Neural cell (in vitro differentiated cells): ENCODE measurements at regions not wholly inside any gene's neighbourhood (a gene's known extent, or its start where the extent isn't known, plus 50 kb on each side); places are given as distances from the start of the nearest gene placed in this dataset.

Source experiments
- H2AFZ ChIP-seq: fragments of 200-600, 300-800 bp; sonication (generic), shearing (Covaris generic); 2 replicates; pipeline ENCODE4 v1.6.0; 2014; ENCODE audit warnings: low read depth, mild to moderate bottlenecking, antibody characterized with exemption, low read length, moderate library complexity
- H3F3A ChIP-seq: fragments of 200-600 bp; shearing (Covaris generic); 2 replicates; pipeline ENCODE4 v1.6.1; 2016; ENCODE audit warnings: mild to moderate bottlenecking, moderate library complexity, mixed read lengths, antibody characterized with exemption, low read length; ENCODE audit not compliant: insufficient read depth, poor library complexity, severe bottlenecking
- H3K27ac ChIP-seq: fragments of 200-600, 300-800 bp; sonication (generic), shearing (Covaris generic); 2 replicates; pipeline ENCODE4 v1.5.1; 2014; ENCODE audit warnings: mild to moderate bottlenecking, low read length, moderate library complexity
- H3K27me3 ChIP-seq: fragments of 300-800, 200-600 bp; sonication (generic), shearing (Covaris generic); 2 replicates; pipeline ENCODE4 v1.6.0; 2014; ENCODE audit warnings: mild to moderate bottlenecking, low read depth, low read length, moderate library complexity; ENCODE audit not compliant: insufficient read depth
- H3K36me3 ChIP-seq: fragments of 300-800, 200-600 bp; sonication (generic), shearing (Covaris generic); 2 replicates; pipeline ENCODE4 v1.5.1; 2014; ENCODE audit warnings: mild to moderate bottlenecking, antibody characterized with exemption, low read length, moderate library complexity; ENCODE audit not compliant: insufficient read depth
- H3K4me2 ChIP-seq: fragments of 300-800, 200-600 bp; sonication (generic), shearing (Covaris generic); 2 replicates; pipeline ENCODE4 v1.6.0; 2014; ENCODE audit warnings: mild to moderate bottlenecking, low read length
- H3K4me3 ChIP-seq: fragments of 300-800, 200-600 bp; sonication (generic), shearing (Covaris generic); 2 replicates; pipeline ENCODE4 v1.5.1; 2014; ENCODE audit warnings: mild to moderate bottlenecking, low read length, moderate library complexity
- H3K79me2 ChIP-seq: fragments of 200-600 bp; shearing (Covaris generic); replicated peaks from 2 replicates; pipeline ENCODE4 v1.6.0; 2014; ENCODE audit warnings: mild to moderate bottlenecking, low read length, moderate library complexity; ENCODE audit not compliant: insufficient read depth
- H3K9ac ChIP-seq: fragments of 300-800, 200-600 bp; sonication (generic), shearing (Covaris generic); 2 replicates; pipeline ENCODE4 v1.6.1; 2016; ENCODE audit warnings: mild to moderate bottlenecking, low read length, mixed read lengths
- H3K9me2 ChIP-seq: fragments of 200-600 bp; shearing (Covaris generic); 2 replicates; pipeline ENCODE4 v1.6.1; 2016; ENCODE audit warnings: mild to moderate bottlenecking, low read length, mixed read lengths; ENCODE audit not compliant: insufficient read depth
- H3K9me3 ChIP-seq: fragments of 200-600, 300-800 bp; sonication (generic), shearing (Covaris generic); 2 replicates; pipeline ENCODE4 v1.6.1; 2016; ENCODE audit warnings: mild to moderate bottlenecking, mixed run types, low read length, moderate library complexity, mixed read lengths
- H4K20me1 ChIP-seq: fragments of 200-600 bp; shearing (Covaris generic); 2 replicates; pipeline ENCODE4 v1.6.1; 2016; ENCODE audit warnings: mild to moderate bottlenecking, mixed run types; ENCODE audit not compliant: insufficient read depth
- EP300 ChIP-seq: fragments of 450-650 bp; conservative IDR thresholded peaks from 2 replicates; pipeline ENCODE4 v1.6.1; 2014; ENCODE audit warnings: antibody characterized with exemption, mild to moderate bottlenecking, moderate library complexity; ENCODE audit not compliant: poor library complexity, severe bottlenecking
- EZH2 ChIP-seq: fragments of 200-600, 300-800 bp; shearing (Covaris generic), sonication (generic); IDR thresholded peaks from 2 replicates; pipeline ENCODE4 v1.6.1; 2014; ENCODE audit warnings: antibody characterized with exemption, low read length, borderline replicate concordance, mild to moderate bottlenecking; ENCODE audit not compliant: insufficient read depth, poor library complexity, severe bottlenecking
- MXI1 ChIP-seq: fragments of 450-650 bp; conservative IDR thresholded peaks from 2 replicates; pipeline ENCODE4 v1.6.1; 2014; ENCODE audit warnings: antibody characterized with exemption, mild to moderate bottlenecking; ENCODE audit not compliant: poor library complexity, severe bottlenecking
- POLR2AphosphoS5 ChIP-seq: IDR thresholded peaks from 2 replicates; pipeline ENCODE4 v1.6.1; 2012
- RAD21 ChIP-seq: fragments of 450-650 bp; conservative IDR thresholded peaks from 2 replicates; pipeline ENCODE4 v1.6.1; 2014; ENCODE audit warnings: antibody characterized with exemption, mild to moderate bottlenecking, moderate library complexity
- SMC3 ChIP-seq: fragments of 450-650 bp; conservative IDR thresholded peaks from 2 replicates; pipeline ENCODE4 v1.6.1; 2014; ENCODE audit warnings: antibody characterized with exemption, mild to moderate bottlenecking, moderate library complexity; ENCODE audit not compliant: poor library complexity
- TAF1 ChIP-seq: IDR thresholded peaks from 2 replicates; pipeline ENCODE4 v1.6.1; 2012; ENCODE audit warnings: low read depth
- TF ChIP-seq, protein P1 (sequence below): fragments of 450-650 bp; IDR thresholded peaks from 2 replicates; pipeline ENCODE4 v1.5.1; 2014; ENCODE audit warnings: antibody characterized with exemption, mild to moderate bottlenecking, moderate library complexity; ENCODE audit not compliant: poor library complexity, severe bottlenecking
- TF ChIP-seq, protein P2 (sequence below): IDR thresholded peaks from 2 replicates; pipeline ENCODE4 v1.6.1; 2012; ENCODE audit warnings: borderline replicate concordance

DNA sequence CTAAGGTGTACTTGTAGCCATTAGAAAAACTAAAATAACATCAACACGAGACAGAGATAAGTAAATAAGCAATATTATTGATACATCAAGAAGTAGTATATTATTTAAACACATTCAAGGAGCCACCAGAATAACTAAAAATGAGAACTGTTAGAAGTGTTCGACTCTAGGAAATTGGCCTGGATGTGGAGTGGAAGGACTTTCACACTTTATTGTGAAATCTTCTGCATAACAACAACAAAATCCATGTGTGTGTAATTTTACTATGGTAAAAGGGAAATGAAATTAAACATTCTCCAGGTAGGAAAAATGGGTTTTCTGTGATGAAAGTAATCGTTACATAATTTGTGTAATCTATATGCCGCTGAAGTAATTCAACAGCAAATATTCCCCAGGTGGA, 96.3 kb upstream of the RNF152 start:
- Histone ChIP-seq H3F3A (no peaks in the 10 kb centered on the region), H3K9me2 (no peaks in the 10 kb centered on the region), H3K27me3 (no peaks in the 10 kb centered on the region), H3K9me3 (no peaks in the 10 kb centered on the region), H3K79me2 (no peaks in the 10 kb centered on the region), H3K27ac (no peak overlapping the region), H3K4me3 (no peak overlapping the region), H3K4me2 (no peak overlapping the region), H3K9ac (no peak overlapping the region), H3K36me3 (no peaks in the 10 kb centered on the region), H4K20me1 (no peaks in the 10 kb centered on the region), H2AFZ (no peak overlapping the region)
- TF ChIP-seq EZH2 = no peak
- TF ChIP-seq SMC3 = no peak
- TF ChIP-seq RAD21 = no peak
- TF ChIP-seq POLR2AphosphoS5 = no peak
- no peak for TF ChIP-seq EP300
- TF ChIP-seq, protein P1, sequence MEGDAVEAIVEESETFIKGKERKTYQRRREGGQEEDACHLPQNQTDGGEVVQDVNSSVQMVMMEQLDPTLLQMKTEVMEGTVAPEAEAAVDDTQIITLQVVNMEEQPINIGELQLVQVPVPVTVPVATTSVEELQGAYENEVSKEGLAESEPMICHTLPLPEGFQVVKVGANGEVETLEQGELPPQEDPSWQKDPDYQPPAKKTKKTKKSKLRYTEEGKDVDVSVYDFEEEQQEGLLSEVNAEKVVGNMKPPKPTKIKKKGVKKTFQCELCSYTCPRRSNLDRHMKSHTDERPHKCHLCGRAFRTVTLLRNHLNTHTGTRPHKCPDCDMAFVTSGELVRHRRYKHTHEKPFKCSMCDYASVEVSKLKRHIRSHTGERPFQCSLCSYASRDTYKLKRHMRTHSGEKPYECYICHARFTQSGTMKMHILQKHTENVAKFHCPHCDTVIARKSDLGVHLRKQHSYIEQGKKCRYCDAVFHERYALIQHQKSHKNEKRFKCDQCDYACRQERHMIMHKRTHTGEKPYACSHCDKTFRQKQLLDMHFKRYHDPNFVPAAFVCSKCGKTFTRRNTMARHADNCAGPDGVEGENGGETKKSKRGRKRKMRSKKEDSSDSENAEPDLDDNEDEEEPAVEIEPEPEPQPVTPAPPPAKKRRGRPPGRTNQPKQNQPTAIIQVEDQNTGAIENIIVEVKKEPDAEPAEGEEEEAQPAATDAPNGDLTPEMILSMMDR = no peak
- no peak for TF ChIP-seq MXI1
- TF ChIP-seq, protein P2, sequence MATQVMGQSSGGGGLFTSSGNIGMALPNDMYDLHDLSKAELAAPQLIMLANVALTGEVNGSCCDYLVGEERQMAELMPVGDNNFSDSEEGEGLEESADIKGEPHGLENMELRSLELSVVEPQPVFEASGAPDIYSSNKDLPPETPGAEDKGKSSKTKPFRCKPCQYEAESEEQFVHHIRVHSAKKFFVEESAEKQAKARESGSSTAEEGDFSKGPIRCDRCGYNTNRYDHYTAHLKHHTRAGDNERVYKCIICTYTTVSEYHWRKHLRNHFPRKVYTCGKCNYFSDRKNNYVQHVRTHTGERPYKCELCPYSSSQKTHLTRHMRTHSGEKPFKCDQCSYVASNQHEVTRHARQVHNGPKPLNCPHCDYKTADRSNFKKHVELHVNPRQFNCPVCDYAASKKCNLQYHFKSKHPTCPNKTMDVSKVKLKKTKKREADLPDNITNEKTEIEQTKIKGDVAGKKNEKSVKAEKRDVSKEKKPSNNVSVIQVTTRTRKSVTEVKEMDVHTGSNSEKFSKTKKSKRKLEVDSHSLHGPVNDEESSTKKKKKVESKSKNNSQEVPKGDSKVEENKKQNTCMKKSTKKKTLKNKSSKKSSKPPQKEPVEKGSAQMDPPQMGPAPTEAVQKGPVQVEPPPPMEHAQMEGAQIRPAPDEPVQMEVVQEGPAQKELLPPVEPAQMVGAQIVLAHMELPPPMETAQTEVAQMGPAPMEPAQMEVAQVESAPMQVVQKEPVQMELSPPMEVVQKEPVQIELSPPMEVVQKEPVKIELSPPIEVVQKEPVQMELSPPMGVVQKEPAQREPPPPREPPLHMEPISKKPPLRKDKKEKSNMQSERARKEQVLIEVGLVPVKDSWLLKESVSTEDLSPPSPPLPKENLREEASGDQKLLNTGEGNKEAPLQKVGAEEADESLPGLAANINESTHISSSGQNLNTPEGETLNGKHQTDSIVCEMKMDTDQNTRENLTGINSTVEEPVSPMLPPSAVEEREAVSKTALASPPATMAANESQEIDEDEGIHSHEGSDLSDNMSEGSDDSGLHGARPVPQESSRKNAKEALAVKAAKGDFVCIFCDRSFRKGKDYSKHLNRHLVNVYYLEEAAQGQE = no peak
- TF ChIP-seq TAF1 = no peak

DNA sequence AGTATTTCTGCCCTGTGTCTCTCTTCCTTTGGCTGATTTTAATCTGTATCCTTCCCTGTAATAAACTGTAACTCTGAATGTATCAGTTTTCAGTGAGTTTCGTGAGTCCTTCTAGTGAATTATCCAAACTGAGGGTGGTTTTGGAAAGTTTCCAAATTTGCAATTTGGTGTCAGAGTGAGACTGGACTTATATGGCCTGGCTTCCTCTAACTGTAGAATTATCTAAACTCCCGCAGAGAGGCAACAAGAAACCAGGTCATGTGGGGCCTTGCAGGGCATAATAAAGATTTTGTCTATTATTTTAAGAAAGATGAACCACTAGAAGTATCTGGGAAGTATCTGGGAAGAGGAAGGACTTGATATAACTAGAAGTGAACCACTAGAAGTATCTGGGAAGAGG, 95.3 kb upstream of the RNF152 start:
- Histone ChIP-seq H3K4me2 (no peak overlapping the region), H3K9ac (no peak overlapping the region), H3K27ac (no peak overlapping the region), H3K79me2 (no peaks in the 10 kb centered on the region), H4K20me1 (no peaks in the 10 kb centered on the region), H3K27me3 (no peaks in the 10 kb centered on the region), H3K9me3 (no peaks in the 10 kb centered on the region), H2AFZ (no peak overlapping the region), H3K36me3 (no peaks in the 10 kb centered on the region), H3F3A (no peaks in the 10 kb centered on the region), H3K4me3 (no peak overlapping the region), H3K9me2 (no peaks in the 10 kb centered on the region)
- TF ChIP-seq SMC3 (no peak), TAF1 (no peak)
- TF ChIP-seq, protein P2 = no peak
